ENCODE measurements at regions not wholly inside any gene's neighbourhood (a gene's known extent, or its start where the extent isn't known, plus 50 kb on each side); places are given as distances from the start of the nearest gene placed in this dataset.

GRCh38 chr1:143661418-143662101 is 310.2 kb downstream of the FAM72C start:
- TF ChIP-seq CREB1 (IDR thresholded peaks at IDR 0.05; ENCODE audit: low read depth) (no peak), EP300 (IDR thresholded peaks at IDR 0.05; ENCODE audit: borderline replicate concordance) (no peak), REST (IDR thresholded peaks at IDR 0.05; ENCODE audit: low read depth) (no peak), TAF1 (IDR thresholded peaks at IDR 0.05; ENCODE audit: low read depth) (no peak), RAD21 (IDR thresholded peaks at IDR 0.05; ENCODE audit: low read depth) (no peak), TEAD4 (IDR thresholded peaks at IDR 0.05) (no peak), MAX (IDR thresholded peaks at IDR 0.05) (no peak), CEBPB (IDR thresholded peaks at IDR 0.05) (no peak), TCF12 (IDR thresholded peaks at IDR 0.05; ENCODE audit: low read depth) (no peak), NFIC (IDR thresholded peaks at IDR 0.05) (no peak), USF1 (IDR thresholded peaks at IDR 0.05) (no peak), FOXM1 (IDR thresholded peaks at IDR 0.05; ENCODE audit: borderline replicate concordance, low read depth) (no peak), EGR1 (IDR thresholded peaks at IDR 0.05) (no peak), YY1 (IDR thresholded peaks at IDR 0.05; ENCODE audit: low read depth) (no peak)

Data from Ishikawa (cell line).